H9 (cell line): ENCODE measurements at regions not wholly inside any gene's neighbourhood (a gene's known extent, or its start where the extent isn't known, plus 50 kb on each side); places are given as distances from the start of the nearest gene placed in this dataset.
"Not testable (repeated sequence)": the region's sequence is repeated elsewhere in the genome, so short reads cannot be mapped to it uniquely, and the experiment has no call there.

Source experiments
- DNase-seq: peaks from one replicate; pipeline ENCODE4 v3.0.0-alpha.2; 2017
- H2AFZ ChIP-seq: one replicate; pipeline ENCODE4 v1.6.1; 2013; ENCODE audit warnings: mild to moderate bottlenecking, low read length, control low read depth, moderate library complexity
- H2AK5ac ChIP-seq: 2 replicates; pipeline ENCODE4 v1.6.1; 2013; ENCODE audit warnings: low read length, control low read depth, mixed read lengths; ENCODE audit not compliant: insufficient read length
- H2BK120ac ChIP-seq: one replicate; pipeline ENCODE4 v1.6.1; 2013; ENCODE audit warnings: low read depth, mild to moderate bottlenecking, low read length, control low read depth, inconsistent platforms; ENCODE audit not compliant: poor library complexity, severe bottlenecking
- H2BK12ac ChIP-seq: 2 replicates; pipeline ENCODE4 v1.6.1; 2013; ENCODE audit warnings: low read length, control low read depth, mixed read lengths, low read depth; ENCODE audit not compliant: insufficient read length
- H2BK15ac ChIP-seq: 2 replicates; pipeline ENCODE4 v1.6.1; 2013; ENCODE audit warnings: low read depth, low read length, control low read depth
- H2BK20ac ChIP-seq: one replicate; pipeline ENCODE4 v1.6.1; 2013; ENCODE audit warnings: low read depth, mild to moderate bottlenecking, low read length, control low read depth, inconsistent platforms; ENCODE audit not compliant: poor library complexity, severe bottlenecking
- H2BK5ac ChIP-seq: 2 replicates; pipeline ENCODE4 v1.6.1; 2013; ENCODE audit warnings: low read length, control low read depth, mixed read lengths; ENCODE audit not compliant: insufficient read length
- H3K14ac ChIP-seq: 2 replicates; pipeline ENCODE4 v1.6.1; 2013; ENCODE audit warnings: low read length, control low read depth; ENCODE audit not compliant: insufficient read depth
- H3K18ac ChIP-seq: 2 replicates; pipeline ENCODE4 v1.6.1; 2013; ENCODE audit warnings: low read depth, mild to moderate bottlenecking, mixed read lengths, low read length, control low read depth; ENCODE audit not compliant: insufficient read length
- H3K23ac ChIP-seq: 2 replicates; pipeline ENCODE4 v1.6.1; 2013; ENCODE audit warnings: low read length, control low read depth, mixed read lengths, low read depth; ENCODE audit not compliant: insufficient read length
- H3K23me2 ChIP-seq: 2 replicates; pipeline ENCODE4 v1.6.1; 2013; ENCODE audit warnings: low read depth, mild to moderate bottlenecking, mixed read lengths, low read length, control low read depth; ENCODE audit not compliant: insufficient read length, poor library complexity, severe bottlenecking
- H3K27ac ChIP-seq: 2 replicates; pipeline ENCODE4 v1.5.1; 2013; ENCODE audit warnings: low read length, control low read depth, mixed read lengths, low read depth; ENCODE audit not compliant: insufficient read length
- H3K27me3 ChIP-seq: 2 replicates; pipeline ENCODE4 v1.6.1; 2013; ENCODE audit warnings: low read length, control low read depth, inconsistent platforms; ENCODE audit not compliant: insufficient read depth
- H3K4ac ChIP-seq: 2 replicates; pipeline ENCODE4 v1.6.1; 2013; ENCODE audit warnings: low read depth, mild to moderate bottlenecking, control low read depth, inconsistent platforms, low read length, moderate library complexity
- H3K4me1 ChIP-seq: 2 replicates; pipeline ENCODE4 v1.6.1; 2013; ENCODE audit warnings: low read length, control low read depth, inconsistent platforms; ENCODE audit not compliant: insufficient read depth
- H3K4me2 ChIP-seq: 2 replicates; pipeline ENCODE4 v1.6.1; 2013; ENCODE audit warnings: low read length, control low read depth, mixed read lengths; ENCODE audit not compliant: insufficient read length, insufficient read depth
- H3K56ac ChIP-seq: 2 replicates; pipeline ENCODE4 v1.6.1; 2013; ENCODE audit warnings: low read depth, mild to moderate bottlenecking, mixed read lengths, low read length, control low read depth; ENCODE audit not compliant: insufficient read length
- H3K79me1 ChIP-seq: 2 replicates; pipeline ENCODE4 v1.6.1; 2013; ENCODE audit warnings: low read depth, mild to moderate bottlenecking, moderate library complexity, low read length, control low read depth, inconsistent platforms; ENCODE audit not compliant: insufficient read depth, poor library complexity, severe bottlenecking
- H3K79me2 ChIP-seq: 2 replicates; pipeline ENCODE4 v1.6.1; 2013; ENCODE audit warnings: low read length, control low read depth, inconsistent platforms; ENCODE audit not compliant: insufficient read depth
- H3K9ac ChIP-seq: 2 replicates; pipeline ENCODE4 v1.6.1; 2013; ENCODE audit warnings: low read length, control low read depth, mixed read lengths; ENCODE audit not compliant: insufficient read length; ENCODE audit errors: extremely low read depth
- H3K9me3 ChIP-seq: one replicate; pipeline ENCODE4 v1.6.1; 2013; ENCODE audit warnings: low read depth, low read length, inconsistent platforms; ENCODE audit not compliant: control insufficient read depth
- H3T11ph ChIP-seq: one replicate; pipeline ENCODE4 v1.6.1; 2013; ENCODE audit warnings: mild to moderate bottlenecking, low read length, control low read depth, inconsistent platforms
- H4K20me1 ChIP-seq: one replicate; pipeline ENCODE4 v1.6.1; 2013; ENCODE audit not compliant: control insufficient read depth, insufficient read length, insufficient read depth
- H4K5ac ChIP-seq: 2 replicates; pipeline ENCODE4 v1.6.1; 2013; ENCODE audit warnings: low read depth, mild to moderate bottlenecking, mixed read lengths, low read length, control low read depth; ENCODE audit not compliant: insufficient read length
- H4K8ac ChIP-seq: replicated peaks from 2 replicates; pipeline ENCODE4 v1.6.1; 2013; ENCODE audit warnings: low read length, control low read depth, mixed read lengths, low read depth; ENCODE audit not compliant: insufficient read length
- H4K91ac ChIP-seq: 2 replicates; pipeline ENCODE4 v1.6.1; 2013; ENCODE audit warnings: low read depth, mild to moderate bottlenecking, moderate library complexity, mixed read lengths, low read length, control low read depth; ENCODE audit not compliant: insufficient read length
- H3K27ac Mint-ChIP-seq, 3 experiments: 2 replicates in 2 of 3; 3 replicates in 1 of 3; pipeline ENCODE4 v1.8.0; 2020 to 2021; ENCODE audit warnings: mixed read lengths in 3 of 3, mild to moderate bottlenecking in 1 of 3, moderate library complexity in 1 of 3
- H3K27me3 Mint-ChIP-seq: 2 replicates; pipeline ENCODE4 v1.8.0; 2021; ENCODE audit warnings: low read depth, mild to moderate bottlenecking, moderate library complexity, mixed read lengths
- H3K36me3 Mint-ChIP-seq, 3 experiments: 2 replicates in 2 of 3; 3 replicates in 1 of 3; pipeline ENCODE4 v1.8.0; 2020 to 2021; ENCODE audit warnings: low read depth in 3 of 3, mixed read lengths in 3 of 3; ENCODE audit not compliant: insufficient read depth in 1 of 3
- H3K4me1 Mint-ChIP-seq, 2 experiments: 2 replicates each; pipeline ENCODE4 v1.8.0; 2020; ENCODE audit warnings: mixed read lengths in 2 of 2
- H3K4me3 Mint-ChIP-seq, 2 experiments: 2 replicates in 1 of 2; 3 replicates in 1 of 2; pipeline ENCODE4 v1.8.0; 2020 to 2021; ENCODE audit warnings: mild to moderate bottlenecking in 2 of 2, mixed read lengths in 2 of 2, moderate library complexity in 1 of 2
- H3K9me3 Mint-ChIP-seq, 2 experiments: 2 replicates in 1 of 2; 3 replicates in 1 of 2; pipeline ENCODE4 v1.8.0; 2020; ENCODE audit warnings: mild to moderate bottlenecking in 2 of 2, mixed read lengths in 2 of 2, moderate library complexity in 1 of 2
- WGBS: extraction: QIAGEN DNeasy Blood & Tissue Kit; methylation state at CpG from one replicate; pipeline ENCODE4 v1.1.7; 2013; ENCODE audit warnings: missing lambda C conversion rate, low lambda C conversion rate, mixed read lengths; ENCODE audit not compliant: insufficient read length; ENCODE audit errors: extremely low coverage; 5-methylcytosine and 5-hydroxymethylcytosine counted together
- TF ChIP-seq, protein P1 (sequence below): fragments of 200-600 bp; sonication (generic); conservative IDR thresholded peaks from 3 replicates; pipeline ENCODE4 v1.8.0; 2021; ENCODE audit warnings: antibody characterized with exemption, mild to moderate bottlenecking

DNA sequence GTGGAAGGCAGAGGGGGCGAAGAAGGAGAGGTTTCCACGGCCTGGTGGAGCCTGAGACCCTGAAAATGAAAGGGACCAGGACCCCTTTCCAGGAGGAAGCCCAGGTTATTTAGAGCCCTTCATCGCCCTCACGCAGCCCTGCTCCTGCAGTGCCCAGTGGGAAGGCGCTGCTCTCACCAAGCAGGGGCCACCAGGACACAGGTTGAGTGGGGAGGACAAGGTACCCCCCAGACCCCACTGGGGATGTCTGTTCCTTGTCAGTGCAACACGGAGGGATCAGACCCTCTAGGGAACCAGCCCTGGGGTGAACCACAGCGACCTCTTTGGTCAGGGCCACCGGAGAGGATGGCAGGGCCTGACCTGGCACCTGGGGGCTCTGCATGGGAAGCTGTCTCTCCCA is 163.9 kb downstream of the C16orf95 start:
- H4K5ac ChIP-seq: no peak overlapping the region
- H3K4me1 Mint-ChIP-seq: peaks cover 4 to 10% of the 10 kb centered on the region in 2 experiments
- H2BK12ac ChIP-seq: no peak overlapping the region
- H3K79me2 ChIP-seq: no peaks in the 10 kb centered on the region
- no peak overlapping the region for H2AK5ac ChIP-seq
- H2BK120ac ChIP-seq: no peak overlapping the region
- H3K4me3 Mint-ChIP-seq: no peak overlapping the region
- H3K23me2 ChIP-seq: no peaks in the 10 kb centered on the region
- H4K20me1 ChIP-seq: no peaks in the 10 kb centered on the region
- H2BK15ac ChIP-seq: no peak overlapping the region
- no peaks in the 10 kb centered on the region for H3K27me3 ChIP-seq
- no peak overlapping the region for H4K91ac ChIP-seq
- H3K18ac ChIP-seq: no peak overlapping the region
- H3K4me1 ChIP-seq: no peaks in the 10 kb centered on the region
- H3K23ac ChIP-seq: no peak overlapping the region
- peaks cover 16 to 28% of the 10 kb centered on the region in 2 experiments for H3K9me3 Mint-ChIP-seq
- no peak overlapping the region for H3K56ac ChIP-seq
- H3T11ph ChIP-seq: no peak overlapping the region
- no peak overlapping the region for H3K4ac ChIP-seq
- no peak for DNase-seq
- no peak overlapping the region for H3K27ac Mint-ChIP-seq
- no peak overlapping the region for H3K4me2 ChIP-seq
- no peaks in the 10 kb centered on the region for H3K9me3 ChIP-seq
- H3K36me3 Mint-ChIP-seq: peaks cover 7 to 18% (median 8%) of the 10 kb centered on the region in 3 experiments
- no peaks in the 10 kb centered on the region for H3K79me1 ChIP-seq
- H3K27ac ChIP-seq: no peak overlapping the region
- WGBS: no CpG with 5 or more reads among the region's 8 CpGs
- no peak overlapping the region for H2BK5ac ChIP-seq
- H3K9ac ChIP-seq: no peak overlapping the region
- no peak overlapping the region for H2AFZ ChIP-seq
- H2BK20ac ChIP-seq: no peak overlapping the region
- H3K27me3 Mint-ChIP-seq: peaks cover 7% of the 10 kb centered on the region
- H3K14ac ChIP-seq: no peak overlapping the region
- TF ChIP-seq, protein P1, sequence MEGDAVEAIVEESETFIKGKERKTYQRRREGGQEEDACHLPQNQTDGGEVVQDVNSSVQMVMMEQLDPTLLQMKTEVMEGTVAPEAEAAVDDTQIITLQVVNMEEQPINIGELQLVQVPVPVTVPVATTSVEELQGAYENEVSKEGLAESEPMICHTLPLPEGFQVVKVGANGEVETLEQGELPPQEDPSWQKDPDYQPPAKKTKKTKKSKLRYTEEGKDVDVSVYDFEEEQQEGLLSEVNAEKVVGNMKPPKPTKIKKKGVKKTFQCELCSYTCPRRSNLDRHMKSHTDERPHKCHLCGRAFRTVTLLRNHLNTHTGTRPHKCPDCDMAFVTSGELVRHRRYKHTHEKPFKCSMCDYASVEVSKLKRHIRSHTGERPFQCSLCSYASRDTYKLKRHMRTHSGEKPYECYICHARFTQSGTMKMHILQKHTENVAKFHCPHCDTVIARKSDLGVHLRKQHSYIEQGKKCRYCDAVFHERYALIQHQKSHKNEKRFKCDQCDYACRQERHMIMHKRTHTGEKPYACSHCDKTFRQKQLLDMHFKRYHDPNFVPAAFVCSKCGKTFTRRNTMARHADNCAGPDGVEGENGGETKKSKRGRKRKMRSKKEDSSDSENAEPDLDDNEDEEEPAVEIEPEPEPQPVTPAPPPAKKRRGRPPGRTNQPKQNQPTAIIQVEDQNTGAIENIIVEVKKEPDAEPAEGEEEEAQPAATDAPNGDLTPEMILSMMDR: no peak
- no peak overlapping the region for H4K8ac ChIP-seq

DNA sequence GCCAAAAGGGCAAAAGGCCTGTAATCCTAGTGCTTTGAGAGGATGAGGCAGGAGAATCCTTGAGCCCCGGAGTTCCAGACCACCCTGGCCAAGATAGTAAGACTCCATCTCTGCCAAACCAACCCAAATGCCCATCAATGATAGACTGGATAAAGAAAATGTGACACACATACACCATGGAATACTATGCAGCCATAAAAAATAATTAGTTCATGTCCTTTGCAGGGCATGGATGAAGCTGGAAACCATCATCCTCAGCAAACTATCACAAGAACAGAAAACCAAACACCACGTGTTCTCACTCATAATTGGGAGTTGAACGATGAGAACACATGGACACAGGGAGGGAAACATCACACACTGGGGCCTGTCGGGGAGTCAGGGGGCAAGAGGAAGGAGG is 161.9 kb downstream of the C16orf95 start:
- not testable (repeated sequence) for H4K91ac ChIP-seq, DNase-seq

More for the DNA sequence above, 161.9 kb downstream of the C16orf95 start:
- not testable (repeated sequence) for H4K8ac ChIP-seq, H3K36me3 Mint-ChIP-seq, H2BK120ac ChIP-seq, H3K79me2 ChIP-seq, H3K4me1 Mint-ChIP-seq, H2BK20ac ChIP-seq, H3K4me3 Mint-ChIP-seq, H3K18ac ChIP-seq, H3K23ac ChIP-seq, H3K27ac Mint-ChIP-seq, H4K5ac ChIP-seq, H3K4me1 ChIP-seq, H3T11ph ChIP-seq, H2BK5ac ChIP-seq, H3K23me2 ChIP-seq, H3K79me1 ChIP-seq, H3K9me3 ChIP-seq, H3K9ac ChIP-seq, H3K56ac ChIP-seq, H3K27me3 Mint-ChIP-seq, H4K20me1 ChIP-seq, H3K27ac ChIP-seq, H2BK12ac ChIP-seq, H3K4me2 ChIP-seq, H2AFZ ChIP-seq, H2AK5ac ChIP-seq, H2BK15ac ChIP-seq, H3K14ac ChIP-seq, H3K4ac ChIP-seq, H3K27me3 ChIP-seq
- H3K9me3 Mint-ChIP-seq: peaks cover 4 to 10% of the 10 kb centered on the region in 2 experiments; a peak in 4 of 5 replicates
- WGBS: no CpG with 5 or more reads among the region's 4 CpGs
